CD8-positive, alpha-beta memory T cell (primary cell): ENCODE measurements at regions not wholly inside any gene's neighbourhood (a gene's known extent, or its start where the extent isn't known, plus 50 kb on each side); places are given as distances from the start of the nearest gene placed in this dataset.
"Not testable (repeated sequence)": the region's sequence is repeated elsewhere in the genome, so short reads cannot be mapped to it uniquely, and the experiment has no call there.

Experiments used
- CTCF ChIA-PET: fragments of 350-600 bp; sonication (Branson Sonifier 250); formaldehyde crosslinking; loops from one replicate; lab custom pipeline; 2021; ENCODE audit warnings: antibody characterized with exemption; lab: Charles Lee
- POLR2A ChIA-PET: fragments of 350-600 bp; sonication (Branson Sonifier 250); formaldehyde crosslinking; loops from one replicate; lab custom pipeline; 2021; ENCODE audit warnings: antibody characterized with exemption; lab: Charles Lee
- DNase-seq, 5 donors: peaks; one replicate each; pipeline versions ENCODE4 v3.0.0 to v3.0.0-alpha.2; 2020 to 2022; ENCODE audit warnings: mixed read lengths in 1 of 5
- H3K27ac ChIP-seq: one replicate; pipeline ENCODE4 v1.7.0; 2013; ENCODE audit warnings: low read depth, mild to moderate bottlenecking, low read length, moderate library complexity
- H3K27me3 ChIP-seq: 2 replicates; pipeline ENCODE4 v1.7.0; 2013; ENCODE audit warnings: low read length, mild to moderate bottlenecking; ENCODE audit not compliant: insufficient read depth, poor library complexity, severe bottlenecking
- H3K36me3 ChIP-seq: 2 replicates; pipeline ENCODE4 v1.7.0; 2013; ENCODE audit warnings: mild to moderate bottlenecking, low read length, moderate library complexity; ENCODE audit not compliant: insufficient read depth
- H3K4me1 ChIP-seq: 2 replicates; pipeline ENCODE4 v1.7.0; 2013; ENCODE audit warnings: mild to moderate bottlenecking, low read length, moderate library complexity; ENCODE audit not compliant: insufficient read depth
- H3K4me3 ChIP-seq: 2 replicates; pipeline ENCODE4 v1.7.0; 2013; ENCODE audit warnings: mild to moderate bottlenecking, low read length
- H3K9me3 ChIP-seq: 2 replicates; pipeline ENCODE4 v1.7.0; 2013; ENCODE audit warnings: mild to moderate bottlenecking, low read length
- H3K27ac Mint-ChIP-seq, 8 donors: one replicate each; pipeline ENCODE4 v1.8.0; 2020 to 2021; ENCODE audit warnings: mixed read lengths in 8 of 8, mild to moderate bottlenecking in 6 of 8, inconsistent platforms in 3 of 8, moderate library complexity in 3 of 8
- H3K27me3 Mint-ChIP-seq, 2 donors: one replicate each; pipeline ENCODE4 v1.8.0; 2020 to 2021; ENCODE audit warnings: mixed read lengths in 2 of 2, mild to moderate bottlenecking in 1 of 2, moderate library complexity in 1 of 2
- H3K36me3 Mint-ChIP-seq, 3 donors: one replicate each; pipeline ENCODE4 v1.8.0; 2020 to 2021; ENCODE audit warnings: mixed read lengths in 3 of 3, inconsistent platforms in 1 of 3, mild to moderate bottlenecking in 1 of 3
- H3K4me1 Mint-ChIP-seq, 3 donors: one replicate each; pipeline ENCODE4 v1.8.0; 2020 to 2021; ENCODE audit warnings: mixed read lengths in 3 of 3, inconsistent platforms in 1 of 3, mild to moderate bottlenecking in 1 of 3
- H3K4me3 Mint-ChIP-seq, 7 donors: one replicate each; pipeline ENCODE4 v1.8.0; 2020 to 2021; ENCODE audit warnings: mixed read lengths in 7 of 7, mild to moderate bottlenecking in 6 of 7, moderate library complexity in 4 of 7, inconsistent platforms in 2 of 7
- H3K9me3 Mint-ChIP-seq, 5 donors: one replicate each; pipeline ENCODE4 v1.8.0; 2020 to 2022; ENCODE audit warnings: mixed read lengths in 5 of 5, mild to moderate bottlenecking in 3 of 5, moderate library complexity in 2 of 5, inconsistent platforms in 1 of 5

DNA sequence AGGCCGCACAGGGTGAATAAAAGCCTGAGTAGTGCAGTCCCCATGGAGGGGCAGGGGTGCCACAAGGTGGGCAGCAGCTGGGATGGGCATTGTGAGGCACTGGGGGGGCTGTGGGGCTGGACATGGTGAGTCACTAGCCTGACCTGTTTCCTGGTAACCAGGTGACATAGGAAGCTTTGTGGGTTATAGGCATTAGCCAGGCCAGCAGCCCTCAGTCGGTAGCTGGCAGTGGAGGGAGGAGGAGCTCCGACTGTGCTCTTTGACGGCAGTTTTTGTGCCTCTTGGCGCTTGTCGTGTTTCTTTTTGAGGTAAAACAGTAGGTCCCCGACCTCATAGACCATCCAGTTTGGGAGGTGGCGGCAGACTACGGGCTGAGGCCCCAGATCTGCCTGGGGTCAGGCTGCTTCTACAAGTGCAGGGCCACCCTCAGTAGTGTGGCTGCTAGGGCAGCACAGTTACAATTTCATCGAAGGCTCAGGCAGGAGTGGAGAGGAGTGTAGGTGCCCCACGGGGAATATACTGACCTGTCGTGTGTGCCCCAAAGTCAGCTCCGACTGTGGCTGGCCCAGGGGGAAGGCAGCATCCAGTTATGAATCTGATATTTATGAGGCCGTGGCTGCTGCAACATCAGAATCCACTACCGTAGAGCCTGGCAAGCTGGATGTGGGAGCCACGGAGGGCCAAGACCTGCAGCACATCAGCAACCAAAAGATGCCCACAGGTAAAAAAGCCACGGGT lies 107.7 kb downstream of the CRYBB2 start:
- no peaks in the 10 kb centered on the region for H3K27me3 ChIP-seq
- Mint-ChIP-seq H3K27ac (no peak overlapping the region), H3K36me3 (no peaks in the 10 kb centered on the region), H3K9me3 (no peaks in the 10 kb centered on the region), H3K27me3 (peaks cover 0 to 6% of the 10 kb centered on the region in 2 donors), H3K4me1 (no peaks in the 10 kb centered on the region), H3K4me3 (no peak overlapping the region)
- DNase-seq = no peak
- H3K4me1 ChIP-seq = no peaks in the 10 kb centered on the region
- H3K27ac ChIP-seq = no peak overlapping the region
- H3K4me3 ChIP-seq = no peak overlapping the region
- H3K9me3 ChIP-seq = no peaks in the 10 kb centered on the region
- POLR2A ChIA-PET = no interaction called here
- CTCF ChIA-PET = no interaction called here
- H3K36me3 ChIP-seq = no peaks in the 10 kb centered on the region

DNA sequence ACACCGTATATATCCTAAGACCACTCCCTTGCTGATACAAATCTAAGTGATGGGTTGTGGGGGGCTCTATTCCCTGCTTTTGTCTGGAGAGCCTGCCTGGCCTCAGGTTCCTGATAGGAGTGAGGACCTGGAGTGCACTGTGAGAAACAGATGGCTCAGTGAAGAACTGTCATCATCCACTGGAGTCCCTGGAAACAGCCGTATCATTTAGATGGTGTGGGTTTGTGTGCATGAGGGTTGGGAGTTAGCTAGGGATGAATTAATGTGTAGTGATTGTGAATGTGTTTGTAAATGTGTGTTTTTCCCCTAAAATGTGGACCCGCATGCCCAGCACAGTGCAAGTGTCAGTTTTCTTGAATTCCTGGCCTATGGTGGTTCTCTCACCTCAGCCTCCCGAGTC lies 111.6 kb downstream of the CRYBB2 start:
- H3K4me3 Mint-ChIP-seq = no peak overlapping the region
- CTCF ChIA-PET = no interaction called here

DNA sequence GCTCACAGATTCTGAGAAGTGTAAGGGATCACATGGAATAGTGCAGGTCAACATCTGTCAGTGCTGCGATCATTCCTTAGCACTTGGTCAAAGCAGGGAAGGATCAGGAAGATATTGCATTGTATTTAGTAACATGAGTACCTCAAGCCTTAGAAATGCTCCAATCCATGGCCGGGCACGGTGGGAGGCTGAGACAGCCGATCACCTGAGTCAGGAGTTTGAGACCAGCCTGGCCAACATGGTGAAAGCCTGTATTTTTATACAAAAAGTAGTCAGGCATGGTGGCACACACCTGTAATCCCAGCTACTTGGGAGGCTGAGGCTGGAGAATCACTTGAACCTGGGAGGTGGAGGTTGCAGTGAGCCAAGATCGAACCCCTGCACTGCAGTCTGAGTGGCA lies 112.5 kb downstream of the CRYBB2 start:
- CTCF ChIA-PET, H3K27ac ChIP-seq, H3K9me3 ChIP-seq, DNase-seq, H3K4me1 Mint-ChIP-seq, H3K27ac Mint-ChIP-seq, POLR2A ChIA-PET, H3K4me3 ChIP-seq, H3K27me3 Mint-ChIP-seq, H3K36me3 ChIP-seq, H3K4me3 Mint-ChIP-seq, H3K36me3 Mint-ChIP-seq, H3K4me1 ChIP-seq, H3K27me3 ChIP-seq: not testable (repeated sequence)
- peaks cover 0 to 18% (median 8%) of the 10 kb centered on the region in 5 donors for H3K9me3 Mint-ChIP-seq

More for the DNA sequence above, 111.6 kb downstream of the CRYBB2 start:
- H3K27ac Mint-ChIP-seq = peak overlapping the region in 1 of 8 donors; percentile 85
- no peaks in the 10 kb centered on the region for H3K36me3 ChIP-seq
- H3K4me1 Mint-ChIP-seq = peaks cover 0 to 3% (median 0%) of the 10 kb centered on the region in 3 donors
- H3K27me3 Mint-ChIP-seq = peaks cover 6% of the 10 kb centered on the region in 2 donors
- no peak overlapping the region for H3K27ac ChIP-seq
- H3K4me3 ChIP-seq = no peak overlapping the region
- peaks cover 0 to 11% (median 5%) of the 10 kb centered on the region in 5 donors for H3K9me3 Mint-ChIP-seq
- H3K4me1 ChIP-seq = no peaks in the 10 kb centered on the region
- no peak for DNase-seq
- no peaks in the 10 kb centered on the region for H3K27me3 ChIP-seq
- POLR2A ChIA-PET = no interaction called here
- peaks cover 0 to 8% (median 0%) of the 10 kb centered on the region in 3 donors for H3K36me3 Mint-ChIP-seq
- H3K9me3 ChIP-seq = no peaks in the 10 kb centered on the region

DNA sequence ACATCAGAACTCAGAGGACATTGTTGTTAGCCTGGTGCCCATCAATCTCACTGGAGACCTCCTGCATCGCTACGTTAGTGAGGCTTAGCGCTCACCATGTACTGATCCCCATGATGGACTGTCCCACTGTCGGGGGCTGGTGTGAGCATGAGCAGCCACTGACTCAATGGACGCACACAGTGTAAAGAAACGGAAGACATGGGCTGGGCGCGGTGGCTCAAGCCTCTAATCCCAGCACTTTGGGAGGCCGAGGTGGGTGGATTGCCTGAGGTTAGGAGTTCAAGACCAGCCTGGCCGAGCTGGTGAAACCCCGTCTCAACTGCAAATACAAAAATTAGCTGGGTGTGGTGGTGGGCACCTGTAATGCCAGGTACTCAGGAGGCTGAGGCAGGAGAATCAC lies 112.9 kb downstream of the CRYBB2 start:
- no peaks in the 10 kb centered on the region for H3K36me3 ChIP-seq
- H3K9me3 ChIP-seq = no peaks in the 10 kb centered on the region
- Mint-ChIP-seq H3K36me3 (peaks cover 0 to 8% (median 0%) of the 10 kb centered on the region in 3 donors), H3K27me3 (peaks cover 6% of the 10 kb centered on the region in 2 donors), H3K4me1 (peaks cover 0 to 3% (median 0%) of the 10 kb centered on the region in 3 donors), H3K27ac (no peak overlapping the region), H3K9me3 (peaks cover 0 to 21% (median 13%) of the 10 kb centered on the region in 5 donors), H3K4me3 (no peak overlapping the region)
- ChIA-PET POLR2A (no interaction called here), CTCF (no interaction called here)
- no peaks in the 10 kb centered on the region for H3K4me1 ChIP-seq
- H3K27me3 ChIP-seq = no peaks in the 10 kb centered on the region
- no peak overlapping the region for H3K4me3 ChIP-seq
- DNase-seq = no peak
- H3K27ac ChIP-seq = no peak overlapping the region

DNA sequence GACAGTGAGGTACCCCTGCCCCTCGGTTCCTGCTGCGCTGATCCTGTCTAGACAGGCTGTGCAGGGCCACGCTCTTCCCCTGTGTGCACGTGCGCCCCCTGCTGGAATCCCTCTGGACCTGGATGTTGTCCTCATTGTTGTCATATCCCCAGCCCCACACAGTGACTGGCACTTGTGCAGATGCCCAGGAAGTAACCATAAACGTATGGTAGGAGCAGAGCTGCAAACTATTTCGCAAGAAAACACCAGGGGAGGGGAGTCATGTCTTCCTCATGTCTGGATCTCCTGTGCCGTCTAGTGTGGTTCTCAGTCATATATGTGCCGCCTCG lies 114.7 kb downstream of the CRYBB2 start:
- POLR2A ChIA-PET = no interaction called here
- H3K9me3 ChIP-seq = no peaks in the 10 kb centered on the region
- H3K27me3 ChIP-seq = no peaks in the 10 kb centered on the region
- Mint-ChIP-seq H3K27me3 (peaks cover 6% of the 10 kb centered on the region in 2 donors), H3K4me1 (peaks cover 0 to 3% (median 0%) of the 10 kb centered on the region in 3 donors), H3K36me3 (peaks cover 0 to 8% (median 0%) of the 10 kb centered on the region in 3 donors), H3K4me3 (no peak overlapping the region), H3K27ac (no peak overlapping the region), H3K9me3 (peaks cover 0 to 34% (median 23%) of the 10 kb centered on the region in 5 donors)
- DNase-seq = peak in 2 of 5 donors; percentile 8 to 53
- no peak overlapping the region for H3K4me3 ChIP-seq
- no peak overlapping the region for H3K27ac ChIP-seq
- CTCF ChIA-PET = interaction anchor here (0.8 to 1.1 kb wide), 2 partner anchors 40 to 252 kb away, joined by 3 read pairs; no protein-coding TSS in a partner anchor
- H3K36me3 ChIP-seq = no peaks in the 10 kb centered on the region
- no peaks in the 10 kb centered on the region for H3K4me1 ChIP-seq

DNA sequence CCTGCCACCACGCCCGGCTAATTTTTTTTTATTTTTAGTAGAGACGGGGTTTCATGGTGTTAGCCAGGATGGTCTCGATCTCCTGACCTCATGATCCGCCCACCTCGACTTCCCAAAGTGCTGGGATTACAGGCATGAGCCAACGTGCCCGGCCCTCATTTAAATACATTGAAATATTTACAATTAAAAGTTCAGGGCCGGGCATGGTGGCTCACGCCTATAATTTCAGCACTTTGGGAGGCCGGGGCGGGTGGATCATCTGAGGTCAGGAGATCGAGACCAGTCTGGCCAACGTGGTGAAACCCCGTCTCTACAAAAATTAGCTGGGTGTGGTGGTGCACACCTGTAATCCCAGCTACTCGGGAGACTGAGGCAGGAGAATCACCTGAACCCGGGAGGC lies 115.2 kb downstream of the CRYBB2 start:
- H3K9me3 ChIP-seq, POLR2A ChIA-PET, DNase-seq, H3K27me3 ChIP-seq, H3K4me3 ChIP-seq, H3K27ac Mint-ChIP-seq, H3K27ac ChIP-seq, H3K27me3 Mint-ChIP-seq, H3K4me3 Mint-ChIP-seq, CTCF ChIA-PET, H3K4me1 Mint-ChIP-seq, H3K36me3 ChIP-seq, H3K4me1 ChIP-seq: not testable (repeated sequence)
- Mint-ChIP-seq H3K9me3 (peaks cover 3 to 38% (median 27%) of the 10 kb centered on the region in 5 donors), H3K36me3 (peaks cover 0 to 12% (median 0%) of the 10 kb centered on the region in 3 donors)

DNA sequence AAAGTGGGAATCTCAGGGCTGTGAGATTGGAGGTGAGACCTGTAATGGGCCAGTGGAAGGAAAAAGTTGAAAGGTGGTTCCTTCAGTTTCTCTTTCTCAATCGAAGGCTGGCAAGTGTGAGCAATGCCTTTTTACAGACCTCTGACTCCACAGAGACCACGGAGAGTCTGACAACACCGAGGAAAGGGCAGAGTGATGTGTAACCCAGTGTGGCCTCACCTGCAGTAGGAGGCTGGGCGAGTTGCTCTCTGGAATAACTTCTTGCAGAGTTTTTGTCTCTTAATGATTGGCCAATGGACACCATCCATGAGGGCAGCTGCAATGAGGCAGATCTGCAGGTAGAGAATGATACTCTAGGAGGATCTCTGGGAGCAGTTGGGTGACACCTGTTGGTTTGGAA lies 115.8 kb downstream of the CRYBB2 start:
- H3K27ac Mint-ChIP-seq, H3K4me1 Mint-ChIP-seq, H3K4me3 ChIP-seq, DNase-seq, POLR2A ChIA-PET, H3K27me3 Mint-ChIP-seq, H3K36me3 ChIP-seq, H3K4me1 ChIP-seq, CTCF ChIA-PET, H3K27me3 ChIP-seq, H3K9me3 ChIP-seq, H3K27ac ChIP-seq, H3K4me3 Mint-ChIP-seq: not testable (repeated sequence)
- Mint-ChIP-seq H3K36me3 (peaks cover 0 to 18% (median 0%) of the 10 kb centered on the region in 3 donors), H3K9me3 (peaks cover 3 to 44% (median 34%) of the 10 kb centered on the region in 5 donors)

DNA sequence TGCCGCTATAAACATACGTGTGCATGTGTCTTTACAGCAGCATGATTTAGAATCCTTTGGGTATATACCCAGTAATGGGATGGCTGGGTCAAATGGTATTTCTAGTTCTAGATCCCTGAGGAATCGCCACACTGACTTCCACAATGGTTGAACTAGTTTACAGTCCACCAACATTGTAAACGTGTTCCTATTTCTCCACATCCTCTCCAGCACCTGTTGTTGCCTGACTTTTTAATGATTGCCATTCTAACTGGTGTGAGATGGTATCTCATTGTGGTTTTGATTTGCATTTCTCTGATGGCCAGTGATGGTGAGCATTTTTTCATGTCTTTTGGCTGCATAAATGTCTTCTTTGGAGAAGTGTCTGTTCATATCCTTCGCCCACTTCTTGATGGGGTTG lies 121.1 kb downstream of the CRYBB2 start:
- H3K36me3 ChIP-seq, H3K27me3 Mint-ChIP-seq, H3K27me3 ChIP-seq, CTCF ChIA-PET, H3K9me3 ChIP-seq, H3K27ac Mint-ChIP-seq, H3K27ac ChIP-seq, H3K4me3 ChIP-seq, H3K4me1 ChIP-seq, H3K4me3 Mint-ChIP-seq, POLR2A ChIA-PET, H3K4me1 Mint-ChIP-seq, DNase-seq: not testable (repeated sequence)
- Mint-ChIP-seq H3K36me3 (peaks cover 0 to 15% (median 0%) of the 10 kb centered on the region in 3 donors), H3K9me3 (peaks cover 8 to 58% (median 41%) of the 10 kb centered on the region in 5 donors)
